GM10266 (cell line): ENCODE measurements at regions not wholly inside any gene's neighbourhood (a gene's known extent, or its start where the extent isn't known, plus 50 kb on each side); places are given as distances from the start of the nearest gene placed in this dataset.

Experiments
- DNase-seq: peaks from one replicate; pipeline ENCODE4 v3.0.0; 2012; ENCODE audit errors: extremely low spot score
- TF ChIP-seq, protein P1 (sequence below): IDR thresholded peaks from 2 replicates; pipeline ENCODE4 v1.5.1; 2012; ENCODE audit warnings: mild to moderate bottlenecking, low read depth; ENCODE audit not compliant: control insufficient read depth, insufficient read depth; ENCODE audit errors: missing control alignments

DNA sequence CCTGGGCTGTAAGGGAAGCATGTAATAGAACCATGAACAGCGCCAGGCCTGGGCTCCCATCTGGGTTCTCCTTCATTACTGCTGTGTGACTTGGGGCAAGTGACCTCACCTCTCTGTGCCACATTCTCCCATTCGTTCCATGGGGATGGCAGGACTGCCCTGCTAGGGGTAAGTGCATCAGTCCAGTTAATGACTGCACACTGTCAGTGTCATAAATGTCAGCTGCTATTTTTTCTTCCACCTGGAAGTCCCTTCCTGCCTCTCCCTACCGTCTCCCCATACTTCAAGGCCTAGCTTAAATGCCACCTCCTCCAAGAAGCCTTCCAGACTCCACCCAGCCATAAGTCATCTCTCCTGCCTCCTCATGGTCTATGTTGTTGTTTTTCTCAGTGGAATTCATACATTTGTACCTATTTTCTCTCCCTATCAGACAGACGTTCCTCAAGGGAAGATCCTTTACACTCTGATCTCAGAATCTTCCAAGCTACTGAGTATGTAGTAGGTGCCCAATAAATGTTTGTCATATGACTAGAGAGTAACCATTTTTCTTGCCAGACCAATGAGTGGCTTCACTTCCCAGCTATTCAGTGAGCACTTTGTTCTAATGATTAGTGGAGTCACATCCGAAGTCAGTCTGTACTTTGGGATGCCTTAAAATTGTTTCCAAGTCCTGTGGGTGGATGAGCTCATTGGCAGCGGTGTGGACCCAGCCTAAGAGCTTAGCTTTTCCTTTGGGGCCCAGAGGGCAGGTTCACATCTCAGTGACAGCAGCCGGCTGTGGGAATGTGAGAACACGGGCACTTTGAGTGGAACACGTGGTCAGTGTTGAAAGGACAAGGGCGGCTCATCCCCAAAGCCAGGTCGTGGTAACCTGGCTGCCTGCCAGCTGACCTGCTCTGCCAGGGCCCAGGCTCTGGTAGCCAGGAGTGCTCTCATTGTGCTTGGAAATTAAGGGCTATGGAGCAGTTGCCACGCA lies 147.5 kb upstream of the GSE1 start:
- no peak for DNase-seq
- TF ChIP-seq, protein P1, sequence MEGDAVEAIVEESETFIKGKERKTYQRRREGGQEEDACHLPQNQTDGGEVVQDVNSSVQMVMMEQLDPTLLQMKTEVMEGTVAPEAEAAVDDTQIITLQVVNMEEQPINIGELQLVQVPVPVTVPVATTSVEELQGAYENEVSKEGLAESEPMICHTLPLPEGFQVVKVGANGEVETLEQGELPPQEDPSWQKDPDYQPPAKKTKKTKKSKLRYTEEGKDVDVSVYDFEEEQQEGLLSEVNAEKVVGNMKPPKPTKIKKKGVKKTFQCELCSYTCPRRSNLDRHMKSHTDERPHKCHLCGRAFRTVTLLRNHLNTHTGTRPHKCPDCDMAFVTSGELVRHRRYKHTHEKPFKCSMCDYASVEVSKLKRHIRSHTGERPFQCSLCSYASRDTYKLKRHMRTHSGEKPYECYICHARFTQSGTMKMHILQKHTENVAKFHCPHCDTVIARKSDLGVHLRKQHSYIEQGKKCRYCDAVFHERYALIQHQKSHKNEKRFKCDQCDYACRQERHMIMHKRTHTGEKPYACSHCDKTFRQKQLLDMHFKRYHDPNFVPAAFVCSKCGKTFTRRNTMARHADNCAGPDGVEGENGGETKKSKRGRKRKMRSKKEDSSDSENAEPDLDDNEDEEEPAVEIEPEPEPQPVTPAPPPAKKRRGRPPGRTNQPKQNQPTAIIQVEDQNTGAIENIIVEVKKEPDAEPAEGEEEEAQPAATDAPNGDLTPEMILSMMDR = no peak

- TF ChIP-seq, protein P1 = no peak
- no peak for DNase-seq
Measured at GRCh38 chr16:85466304-85466700, 146.8 kb upstream of the GSE1 start.

- TF ChIP-seq, protein P1 = no peak
- no peak for DNase-seq
Measured at GRCh38 chr16:85466989-85467388, 146.1 kb upstream of the GSE1 start.

DNA sequence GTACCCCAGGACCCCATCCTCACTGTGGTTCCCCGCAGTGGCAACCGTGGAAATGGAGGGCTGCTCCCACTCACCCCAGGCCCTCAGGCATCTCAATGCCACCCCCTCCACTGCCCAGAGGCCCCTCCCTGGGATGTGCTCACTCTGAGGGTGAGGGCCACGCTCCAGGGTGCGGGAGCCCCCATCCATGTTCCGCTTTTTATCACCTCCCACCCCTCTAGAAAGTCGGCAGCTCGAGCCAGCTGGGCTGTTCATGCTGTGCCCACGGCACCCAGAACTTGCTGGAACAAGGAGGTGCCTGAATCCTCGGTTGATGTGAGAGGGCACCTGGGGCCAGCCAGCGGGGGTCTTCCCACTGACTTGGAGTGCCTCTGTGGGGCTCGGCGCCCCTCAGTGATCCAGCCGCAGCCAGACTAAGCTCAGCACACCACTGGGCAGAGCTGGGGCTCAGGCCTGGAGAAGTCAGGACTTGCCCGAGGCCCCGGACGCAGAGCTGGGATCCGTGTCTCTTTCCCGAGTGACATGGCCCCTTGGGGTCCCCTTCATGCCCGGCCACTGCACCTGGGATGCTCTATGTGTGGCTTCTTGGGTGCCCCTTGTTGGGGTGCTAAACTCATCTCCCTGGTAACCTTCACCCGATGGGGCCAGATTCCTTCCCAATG lies 143.1 kb upstream of the GSE1 start:
- TF ChIP-seq, protein P1 = no peak
- no peak for DNase-seq

GRCh38 chr16:85470873-85471272 lies 142.2 kb upstream of the GSE1 start:
- TF ChIP-seq, protein P1 = no peak
- DNase-seq = no peak

DNA sequence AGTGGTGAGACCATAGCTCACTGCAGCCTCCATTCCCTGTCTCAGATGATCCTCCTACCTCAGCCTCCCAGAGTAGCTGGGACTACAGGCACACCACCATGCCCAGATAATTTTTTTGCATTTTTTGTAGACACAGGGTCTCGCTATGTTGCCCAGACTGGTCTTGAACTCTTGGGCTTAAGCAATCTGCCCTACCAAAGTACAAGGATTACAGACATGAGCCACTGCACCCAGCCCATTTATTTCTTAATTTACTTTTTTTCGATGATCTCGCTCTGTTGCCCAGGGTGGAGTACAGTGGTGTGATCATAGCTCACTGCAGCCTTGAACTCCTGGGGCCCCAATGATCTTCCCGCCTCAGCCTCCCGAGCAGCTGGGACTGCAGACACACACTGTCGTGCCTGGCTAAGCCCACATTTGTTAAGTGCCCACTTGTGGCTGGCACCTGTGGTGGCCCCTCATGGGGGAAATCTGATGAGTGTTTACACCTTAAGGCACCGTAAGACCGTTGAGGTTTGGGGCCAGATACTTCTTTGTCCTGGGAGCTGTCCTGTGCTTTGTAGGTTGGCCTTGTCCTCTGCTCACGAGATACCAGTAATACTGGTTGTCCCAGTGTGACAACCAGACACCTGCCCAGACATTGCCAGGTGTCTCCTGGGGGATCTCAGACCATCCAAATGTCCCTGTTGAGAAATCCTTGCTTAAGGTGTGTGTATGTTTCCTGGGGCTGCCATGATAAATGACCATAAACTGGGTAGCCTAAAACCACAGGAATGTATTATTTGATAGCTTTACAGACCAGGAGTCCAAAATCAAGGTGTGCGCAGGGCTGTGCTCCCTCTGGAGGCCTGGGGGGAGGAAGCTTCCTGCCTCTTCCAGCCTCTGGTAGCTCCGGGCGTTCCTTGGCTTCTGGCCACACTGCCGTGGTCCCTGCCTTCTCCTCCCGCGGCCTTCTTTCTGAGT lies 141.4 kb upstream of the GSE1 start:
- DNase-seq = no peak
- TF ChIP-seq, protein P1 = no peak
